GM19372 (cell line): ENCODE measurements at regions not wholly inside any gene's neighbourhood (a gene's known extent, or its start where the extent isn't known, plus 50 kb on each side); places are given as distances from the start of the nearest gene placed in this dataset.

Experiments
- ATAC-seq: cut with Tn5 transposase; IDR thresholded peaks from one replicate; pipeline ENCODE4 v1.9.1; 2021; ENCODE audit warnings: mild to moderate bottlenecking, low read depth, moderate library complexity; ENCODE audit not compliant: unreplicated experiment

- ATAC-seq: no peak
Observed at GRCh38 chr9:82673919-82674318, 389.0 kb downstream of the RASEF start.

- no peak for ATAC-seq
Observed at GRCh38 chr9:82675102-82675501, 387.8 kb downstream of the RASEF start.

GRCh38 chr9:82675605-82676004, 387.3 kb downstream of the RASEF start:
- no peak for ATAC-seq

- no peak for ATAC-seq
Observed at GRCh38 chr9:82677086-82677485, 385.9 kb downstream of the RASEF start.

GRCh38 chr9:82679472-82679871, 383.5 kb downstream of the RASEF start:
- ATAC-seq: no peak

- no peak for ATAC-seq
Observed at GRCh38 chr9:82680179-82680935, 382.6 kb downstream of the RASEF start.

- no peak for ATAC-seq
Observed at GRCh38 chr9:82681809-82682208, 381.1 kb downstream of the RASEF start.

- ATAC-seq: no peak
Observed at GRCh38 chr9:82682431-82682830, 380.5 kb downstream of the RASEF start.

- no peak for ATAC-seq
Observed at GRCh38 chr9:82695704-82696103, 367.2 kb downstream of the RASEF start.

GRCh38 chr9:82706786-82707185, 356.2 kb downstream of the RASEF start:
- ATAC-seq: no peak

GRCh38 chr9:82716821-82717220, 346.1 kb downstream of the RASEF start:
- no peak for ATAC-seq

GRCh38 chr9:82720515-82720914, 342.4 kb downstream of the RASEF start:
- no peak for ATAC-seq

GRCh38 chr9:82721593-82721992, 341.3 kb downstream of the RASEF start:
- ATAC-seq: no peak

- no peak for ATAC-seq
Observed at GRCh38 chr9:82722051-82722450, 340.9 kb downstream of the RASEF start.

GRCh38 chr9:82722561-82722960, 340.4 kb downstream of the RASEF start:
- no peak for ATAC-seq

- ATAC-seq: no peak
Observed at GRCh38 chr9:82726424-82727276, 336.3 kb downstream of the RASEF start.

- ATAC-seq: no peak
Observed at GRCh38 chr9:82729141-82729540, 333.8 kb downstream of the RASEF start.

GRCh38 chr9:82729991-82730589, 332.9 kb downstream of the RASEF start:
- no peak for ATAC-seq

GRCh38 chr9:82732928-82733327, 330.0 kb downstream of the RASEF start:
- ATAC-seq: no peak

GRCh38 chr9:82736126-82736525, 326.8 kb downstream of the RASEF start:
- no peak for ATAC-seq

GRCh38 chr9:82736701-82737100, 326.2 kb downstream of the RASEF start:
- ATAC-seq: no peak
